Upper lobe of left lung (tissue), 4 donors: ENCODE measurements at regions not wholly inside any gene's neighbourhood (a gene's known extent, or its start where the extent isn't known, plus 50 kb on each side); places are given as distances from the start of the nearest gene placed in this dataset.

Experiments
- EP300 ChIP-seq, 4 donors: sonication (generic); formaldehyde crosslinking; IDR thresholded peaks; one replicate each; pipeline ENCODE4 v1.5.1; 2017; ENCODE audit warnings: antibody characterized with exemption in 4 of 4, control low read depth in 2 of 4
- POLR2A ChIP-seq, 4 donors: fragments of 450-650 bp; IDR thresholded peaks; one replicate each; pipeline ENCODE4 v1.5.1; 2016 to 2017; ENCODE audit warnings: antibody characterized with exemption in 4 of 4, mild to moderate bottlenecking in 2 of 4
- TF ChIP-seq, protein P1 (sequence below), 6 experiments: fragments of 450-650 bp in 4 of 6; fragments of 200-600 bp in 2 of 6; sonication (generic) in 2 of 6; IDR thresholded peaks; one replicate each; pipeline ENCODE4 v1.5.1; 2016 to 2019; ENCODE audit warnings: antibody characterized with exemption in 6 of 6

DNA sequence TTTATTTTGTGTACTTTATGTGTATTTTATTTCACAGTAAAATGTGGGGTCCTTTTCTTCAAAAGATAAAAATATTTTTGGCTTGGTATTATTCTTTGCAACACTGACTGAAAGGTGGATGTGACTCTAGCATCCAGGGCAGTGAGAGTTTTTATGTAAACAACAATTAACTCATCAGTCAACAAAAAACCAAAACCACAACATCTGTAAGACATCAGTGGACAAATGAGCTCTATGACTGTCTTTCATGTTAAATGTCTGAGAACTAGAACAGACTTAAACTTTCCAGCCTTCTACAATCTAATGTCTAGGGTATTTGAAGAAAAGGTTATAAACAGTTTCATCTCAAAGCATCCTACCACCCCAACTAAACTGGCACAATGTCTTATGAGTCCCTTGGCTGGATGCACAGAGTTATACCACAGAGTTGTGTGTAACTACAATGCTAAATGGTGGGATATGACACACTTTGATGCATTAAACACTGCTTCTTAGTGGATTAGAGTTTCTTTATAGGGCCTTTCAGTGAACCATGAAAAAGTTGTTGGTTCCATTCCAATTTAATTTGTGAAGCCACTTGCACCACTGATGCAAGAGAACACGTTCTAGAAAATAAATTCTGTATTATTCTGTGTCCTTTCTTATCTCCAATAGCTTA, 544.2 kb upstream of the KLF12 start:
- TF ChIP-seq, protein P1, sequence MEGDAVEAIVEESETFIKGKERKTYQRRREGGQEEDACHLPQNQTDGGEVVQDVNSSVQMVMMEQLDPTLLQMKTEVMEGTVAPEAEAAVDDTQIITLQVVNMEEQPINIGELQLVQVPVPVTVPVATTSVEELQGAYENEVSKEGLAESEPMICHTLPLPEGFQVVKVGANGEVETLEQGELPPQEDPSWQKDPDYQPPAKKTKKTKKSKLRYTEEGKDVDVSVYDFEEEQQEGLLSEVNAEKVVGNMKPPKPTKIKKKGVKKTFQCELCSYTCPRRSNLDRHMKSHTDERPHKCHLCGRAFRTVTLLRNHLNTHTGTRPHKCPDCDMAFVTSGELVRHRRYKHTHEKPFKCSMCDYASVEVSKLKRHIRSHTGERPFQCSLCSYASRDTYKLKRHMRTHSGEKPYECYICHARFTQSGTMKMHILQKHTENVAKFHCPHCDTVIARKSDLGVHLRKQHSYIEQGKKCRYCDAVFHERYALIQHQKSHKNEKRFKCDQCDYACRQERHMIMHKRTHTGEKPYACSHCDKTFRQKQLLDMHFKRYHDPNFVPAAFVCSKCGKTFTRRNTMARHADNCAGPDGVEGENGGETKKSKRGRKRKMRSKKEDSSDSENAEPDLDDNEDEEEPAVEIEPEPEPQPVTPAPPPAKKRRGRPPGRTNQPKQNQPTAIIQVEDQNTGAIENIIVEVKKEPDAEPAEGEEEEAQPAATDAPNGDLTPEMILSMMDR (IDR thresholded peaks at IDR 0.05) = no peak
- TF ChIP-seq POLR2A (IDR thresholded peaks at IDR 0.05) = no peak
- TF ChIP-seq EP300 (IDR thresholded peaks at IDR 0.05) = no peak
